Sigmoid colon (tissue), 6 donors: ENCODE measurements at regions not wholly inside any gene's neighbourhood (a gene's known extent, or its start where the extent isn't known, plus 50 kb on each side); places are given as distances from the start of the nearest gene placed in this dataset.

Source experiments
- DNase-seq: peaks from one replicate; pipeline ENCODE4 v3.0.0-alpha.2; 2019
- H3K27ac ChIP-seq, 4 donors: fragments of 200-600 bp; sonication (generic); one replicate each; pipeline ENCODE4 v1.5.1; 2016 to 2019; ENCODE audit warnings: mild to moderate bottlenecking in 1 of 4
- H3K27me3 ChIP-seq, 3 donors: fragments of 200-600 bp; sonication (generic); one replicate each; pipeline ENCODE4 v1.5.1; 2019; ENCODE audit warnings: mild to moderate bottlenecking in 1 of 3
- H3K36me3 ChIP-seq, 4 donors: fragments of 200-600 bp; sonication (generic); one replicate each; pipeline ENCODE4 v1.5.1; 2016 to 2019
- H3K4me1 ChIP-seq, 4 donors: fragments of 200-600 bp; sonication (generic); one replicate each; pipeline ENCODE4 v1.5.1; 2017 to 2019
- H3K4me3 ChIP-seq, 4 donors: fragments of 200-600 bp; sonication (generic); one replicate each; pipeline ENCODE4 v1.5.1; 2017 to 2019; ENCODE audit warnings: mild to moderate bottlenecking in 2 of 4, moderate library complexity in 1 of 4
- H3K9me3 ChIP-seq, 4 donors: fragments of 200-600 bp in 3 of 4; sonication (generic) in 3 of 4; one replicate each; pipeline versions ENCODE4 v1.5.1 to v1.6.1; 2013 to 2019
- EP300 ChIP-seq, 4 donors: sonication (generic); formaldehyde crosslinking; IDR thresholded peaks; one replicate each; pipeline ENCODE4 v1.6.1; 2017; ENCODE audit warnings: antibody characterized with exemption in 4 of 4
- POLR2A ChIP-seq, 2 donors: fragments of 450-650 bp; IDR thresholded peaks; one replicate each; pipeline ENCODE4 v1.6.1; 2016; ENCODE audit warnings: antibody characterized with exemption in 2 of 2, mild to moderate bottlenecking in 2 of 2, moderate library complexity in 2 of 2
- POLR2AphosphoS5 ChIP-seq, 4 donors: sonication (generic); formaldehyde crosslinking; IDR thresholded peaks; one replicate each; pipeline ENCODE4 v1.6.1; 2017; ENCODE audit warnings: antibody characterized with exemption in 4 of 4
- WGBS, 2 donors: extraction: QIAGEN DNeasy Blood & Tissue Kit; methylation state at CpG; one replicate each; pipeline ENCODE4 v1.1.7; 2013; 5-methylcytosine and 5-hydroxymethylcytosine counted together
- intact Hi-C: fragments of 100-400 bp; cut with DNase I; formaldehyde crosslinking; loops from one replicate; pipeline ENCODE4 v1.15.1; 2023
- TF ChIP-seq, protein P1 (sequence below), 4 experiments: fragments of 450-650 bp in 3 of 4; fragments of 200-600 bp in 1 of 4; IDR thresholded peaks; one replicate each; pipeline ENCODE4 v1.5.1; 2016 to 2019; ENCODE audit warnings: antibody characterized with exemption in 4 of 4, mild to moderate bottlenecking in 3 of 4, moderate library complexity in 2 of 4
- donor health status: healthy with polysubstance abuse.
- donor health status: healthy.

DNA sequence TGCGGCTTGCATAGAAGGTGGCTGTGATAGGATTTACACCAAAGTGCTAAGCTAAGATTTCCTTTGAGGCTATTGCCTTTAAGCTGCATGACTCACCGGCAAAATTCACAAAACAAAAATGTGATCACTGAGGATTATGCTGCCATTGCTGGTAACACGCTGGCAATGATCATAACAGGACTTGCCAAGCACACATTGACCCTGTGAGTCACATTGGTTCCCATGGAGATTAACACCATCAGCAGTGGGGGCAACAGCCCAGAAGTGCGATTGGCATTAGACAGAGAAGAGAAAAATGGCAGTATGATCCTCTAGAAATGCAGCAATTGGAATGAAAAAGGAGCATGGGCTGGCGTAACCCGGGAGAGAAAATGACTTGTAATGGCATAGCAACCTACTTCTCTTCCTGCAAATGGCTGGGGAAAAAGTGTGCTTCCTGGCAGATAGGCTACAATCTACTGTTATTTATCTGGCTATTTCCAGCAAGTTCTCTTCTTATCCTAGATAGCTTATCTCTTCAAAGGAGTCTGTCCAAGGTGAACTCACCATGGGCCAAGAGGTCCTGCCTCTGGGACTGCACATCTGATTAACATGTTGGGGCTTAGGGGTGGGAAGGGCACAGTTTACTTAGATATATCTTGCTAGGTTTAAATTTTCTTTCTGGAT is 314.2 kb upstream of the IGFBP7 start:
- H3K27me3 ChIP-seq: no peaks in the 10 kb centered on the region
- no peaks in the 10 kb centered on the region for H3K9me3 ChIP-seq
- TF ChIP-seq EP300 (IDR thresholded peaks at IDR 0.05) (no peak), POLR2AphosphoS5 (IDR thresholded peaks at IDR 0.05) (no peak), POLR2A (IDR thresholded peaks at IDR 0.05) (no peak)
- TF ChIP-seq, protein P1, sequence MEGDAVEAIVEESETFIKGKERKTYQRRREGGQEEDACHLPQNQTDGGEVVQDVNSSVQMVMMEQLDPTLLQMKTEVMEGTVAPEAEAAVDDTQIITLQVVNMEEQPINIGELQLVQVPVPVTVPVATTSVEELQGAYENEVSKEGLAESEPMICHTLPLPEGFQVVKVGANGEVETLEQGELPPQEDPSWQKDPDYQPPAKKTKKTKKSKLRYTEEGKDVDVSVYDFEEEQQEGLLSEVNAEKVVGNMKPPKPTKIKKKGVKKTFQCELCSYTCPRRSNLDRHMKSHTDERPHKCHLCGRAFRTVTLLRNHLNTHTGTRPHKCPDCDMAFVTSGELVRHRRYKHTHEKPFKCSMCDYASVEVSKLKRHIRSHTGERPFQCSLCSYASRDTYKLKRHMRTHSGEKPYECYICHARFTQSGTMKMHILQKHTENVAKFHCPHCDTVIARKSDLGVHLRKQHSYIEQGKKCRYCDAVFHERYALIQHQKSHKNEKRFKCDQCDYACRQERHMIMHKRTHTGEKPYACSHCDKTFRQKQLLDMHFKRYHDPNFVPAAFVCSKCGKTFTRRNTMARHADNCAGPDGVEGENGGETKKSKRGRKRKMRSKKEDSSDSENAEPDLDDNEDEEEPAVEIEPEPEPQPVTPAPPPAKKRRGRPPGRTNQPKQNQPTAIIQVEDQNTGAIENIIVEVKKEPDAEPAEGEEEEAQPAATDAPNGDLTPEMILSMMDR (IDR thresholded peaks at IDR 0.05): no peak
- no peak for DNase-seq
- H3K4me3 ChIP-seq: no peak overlapping the region
- peak overlapping the region in 1 of 4 donors; percentile 20 for H3K27ac ChIP-seq
- 71 to 77% methylated on average over 6 of the region's 6 CpGs for WGBS, 2 donors
- intact Hi-C loops: no loop called here
- H3K36me3 ChIP-seq: no peaks in the 10 kb centered on the region
- no peaks in the 10 kb centered on the region for H3K4me1 ChIP-seq

DNA sequence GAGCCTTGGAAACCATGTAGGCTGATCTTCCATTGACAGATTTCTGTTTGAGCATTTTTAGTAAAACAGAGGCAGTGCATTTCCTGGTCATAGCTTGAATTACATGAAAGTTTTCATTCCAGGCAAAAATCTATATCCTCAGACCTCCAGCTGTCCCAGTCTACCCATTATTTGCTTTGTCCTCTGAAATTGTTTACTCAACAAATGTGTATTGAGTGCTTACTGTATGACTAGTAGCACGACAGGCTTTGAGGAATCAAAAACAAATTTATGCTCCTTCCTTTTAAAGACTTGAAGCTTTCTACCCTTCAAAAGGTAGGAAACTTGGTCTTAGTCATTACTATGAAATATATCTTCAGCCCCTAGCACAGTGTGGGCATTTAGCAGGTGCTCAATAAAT is 307.9 kb upstream of the IGFBP7 start:
- H3K4me1 ChIP-seq: no peaks in the 10 kb centered on the region
- intact Hi-C loops: no loop called here
- TF ChIP-seq, protein P1 (IDR thresholded peaks at IDR 0.05): no peak
- no peak for TF ChIP-seq POLR2AphosphoS5 (IDR thresholded peaks at IDR 0.05)
- no peak for TF ChIP-seq POLR2A (IDR thresholded peaks at IDR 0.05)
- no peak for TF ChIP-seq EP300 (IDR thresholded peaks at IDR 0.05)
- no peaks in the 10 kb centered on the region for H3K9me3 ChIP-seq
- no peaks in the 10 kb centered on the region for H3K27me3 ChIP-seq
- H3K4me3 ChIP-seq: no peak overlapping the region
- DNase-seq: no peak
- no peaks in the 10 kb centered on the region for H3K36me3 ChIP-seq
- no peak overlapping the region for H3K27ac ChIP-seq
- WGBS, 2 donors: 15 to 21% methylated on average over 1 of the region's 1 CpG

DNA sequence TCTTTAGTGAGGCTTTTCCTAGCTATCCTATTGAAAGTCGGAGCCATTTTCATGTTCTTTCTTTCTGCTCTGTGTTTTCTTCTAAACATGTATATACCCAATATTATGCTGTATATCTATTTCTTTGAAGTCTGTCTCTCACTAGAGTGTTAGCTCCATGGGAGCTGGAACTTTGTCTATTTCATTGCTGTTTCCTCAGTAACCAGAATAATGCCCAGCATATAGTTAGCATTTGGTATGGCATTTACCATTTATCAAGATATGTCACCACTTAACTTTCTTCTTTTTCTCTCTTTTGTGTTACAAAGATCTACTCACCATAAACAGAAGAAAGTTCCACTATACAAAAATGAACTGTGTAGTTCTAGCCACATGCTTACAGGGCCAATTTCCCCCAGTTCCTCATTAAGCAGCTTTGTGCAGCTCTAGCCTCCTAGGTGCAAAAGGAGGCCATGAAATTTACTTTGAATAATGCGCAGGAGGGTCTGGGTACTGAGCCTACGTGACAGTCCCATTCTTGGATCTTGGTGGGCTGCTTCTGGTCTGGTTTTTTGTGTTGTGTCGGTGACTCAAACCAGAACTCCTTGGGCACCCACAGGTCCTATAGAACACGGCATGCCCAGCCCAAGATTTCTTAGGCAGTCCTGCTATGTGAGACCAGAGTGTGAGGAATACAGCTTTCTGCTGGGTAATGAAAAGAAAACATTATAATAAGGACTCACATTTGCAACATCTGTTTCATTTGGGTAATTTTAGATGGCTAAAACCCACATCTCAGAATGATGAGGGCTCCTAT is 302.3 kb upstream of the IGFBP7 start:
- Histone ChIP-seq H3K27me3 (no peaks in the 10 kb centered on the region), H3K27ac (no peak overlapping the region), H3K4me1 (peaks cover 0 to 9% (median 3%) of the 10 kb centered on the region in 4 donors), H3K36me3 (no peaks in the 10 kb centered on the region), H3K4me3 (no peak overlapping the region), H3K9me3 (no peaks in the 10 kb centered on the region)
- TF ChIP-seq POLR2A (IDR thresholded peaks at IDR 0.05): no peak
- intact Hi-C loops: no loop called here
- no peak for DNase-seq
- WGBS, 2 donors: 84 to 91% methylated on average over 5 of the region's 5 CpGs

DNA sequence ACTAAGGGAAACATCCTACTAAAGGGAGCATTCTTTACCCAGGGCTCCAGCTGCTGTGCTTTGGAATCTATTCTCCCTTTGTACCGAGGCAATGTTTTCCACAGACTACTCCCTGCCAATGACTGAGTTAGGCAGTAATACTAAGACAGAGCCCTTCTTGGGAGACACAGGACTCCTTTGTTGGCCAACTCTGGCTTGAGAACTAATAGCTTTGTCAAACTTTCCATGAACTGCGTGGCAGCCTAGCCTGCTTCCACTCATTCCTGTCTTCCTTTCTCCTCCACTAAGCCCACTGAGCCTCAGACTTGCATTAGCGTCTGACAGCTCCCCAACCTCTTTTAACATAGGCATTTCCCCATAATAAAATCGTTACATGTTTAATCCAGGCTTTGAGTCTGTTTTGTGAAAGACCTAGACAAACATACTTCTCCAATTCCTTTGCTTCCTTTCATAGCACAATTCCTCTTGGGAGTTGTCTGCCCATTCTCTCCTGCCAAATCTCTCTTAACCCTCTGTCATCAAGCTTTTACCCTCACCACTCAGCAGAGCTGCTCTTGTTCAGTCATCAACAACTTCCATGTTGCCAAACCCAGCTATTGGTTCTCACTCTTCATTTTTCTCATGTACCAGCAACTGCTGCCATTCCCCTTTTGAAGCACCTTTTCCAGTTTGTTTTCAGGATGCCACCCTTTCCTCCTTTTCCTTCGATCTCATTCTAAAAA is 300.3 kb upstream of the IGFBP7 start:
- TF ChIP-seq POLR2A (IDR thresholded peaks at IDR 0.05) (no peak), POLR2AphosphoS5 (IDR thresholded peaks at IDR 0.05) (peak in 2 of 4 donors; percentile 8 to 17), EP300 (IDR thresholded peaks at IDR 0.05) (no peak)
- no peaks in the 10 kb centered on the region for H3K9me3 ChIP-seq
- DNase-seq: peak; percentile 68
- peak overlapping the region in 3 of 4 donors; percentile 23 to 43 (median 29) for H3K27ac ChIP-seq
- H3K36me3 ChIP-seq: no peaks in the 10 kb centered on the region
- H3K4me3 ChIP-seq: no peak overlapping the region
- H3K27me3 ChIP-seq: no peaks in the 10 kb centered on the region
- intact Hi-C loops: no loop called here
- H3K4me1 ChIP-seq: peaks cover 0 to 9% (median 3%) of the 10 kb centered on the region in 4 donors
- WGBS, 2 donors: 58 to 60% methylated on average over 5 of the region's 5 CpGs

DNA sequence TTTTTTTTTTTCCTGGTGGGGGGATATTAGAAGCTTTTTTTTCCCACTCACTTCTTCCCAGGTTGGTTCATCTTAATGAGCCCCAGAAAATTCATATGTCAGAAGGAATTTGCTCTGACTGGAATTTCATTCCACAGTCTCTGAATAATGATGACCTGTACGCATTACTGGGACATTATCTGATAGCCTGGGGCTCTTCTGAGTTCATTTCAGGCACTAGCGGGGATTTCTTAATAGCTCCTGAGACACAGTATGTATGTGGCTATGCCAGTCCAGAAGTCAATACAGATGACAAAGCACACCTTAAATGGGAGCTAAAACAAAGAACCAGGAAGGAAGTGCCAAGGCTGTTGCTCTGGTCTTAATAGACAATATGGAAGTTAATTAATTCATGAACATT is 295.2 kb upstream of the IGFBP7 start:
- no peak for TF ChIP-seq EP300 (IDR thresholded peaks at IDR 0.05)
- TF ChIP-seq POLR2AphosphoS5 (IDR thresholded peaks at IDR 0.05): no peak
- TF ChIP-seq, protein P1 (IDR thresholded peaks at IDR 0.05): no peak
- TF ChIP-seq POLR2A (IDR thresholded peaks at IDR 0.05): no peak
- no peaks in the 10 kb centered on the region for H3K36me3 ChIP-seq
- intact Hi-C loops: no loop called here
- WGBS, 2 donors: 93% methylated on average over 2 of the region's 2 CpGs
- no peaks in the 10 kb centered on the region for H3K27me3 ChIP-seq
- H3K4me3 ChIP-seq: no peak overlapping the region
- H3K27ac ChIP-seq: no peak overlapping the region
- peaks cover 0 to 2% (median under 1%) of the 10 kb centered on the region in 4 donors for H3K4me1 ChIP-seq
- H3K9me3 ChIP-seq: no peaks in the 10 kb centered on the region
- no peak for DNase-seq
